HEK293T (cell line): ENCODE measurements at regions not wholly inside any gene's neighbourhood (a gene's known extent, or its start where the extent isn't known, plus 50 kb on each side); places are given as distances from the start of the nearest gene placed in this dataset.
"Not testable (repeated sequence)": the region's sequence is repeated elsewhere in the genome, so short reads cannot be mapped to it uniquely, and the experiment has no call there.

Experiments
- CTCF ChIA-PET: fragments of 350-600 bp; formaldehyde crosslinking; extraction: SDS; loops from one replicate; lab custom pipeline; 2021; ENCODE audit warnings: antibody characterized with exemption, inconsistent platforms; lab: Yijun Ruan, JAX
- POLR2A ChIA-PET: fragments of 350-600 bp; formaldehyde crosslinking; extraction: SDS; loops from one replicate; lab custom pipeline; 2020; ENCODE audit warnings: antibody characterized with exemption, inconsistent platforms; lab: Yijun Ruan, JAX
- DNase-seq: peaks from one replicate; pipeline ENCODE4 v3.0.0; 2012; ENCODE audit warnings: mixed read lengths; ENCODE audit errors: extremely low spot score
- ARNT ChIP-seq: fragments of 450-650 bp; IDR thresholded peaks from 2 replicates; pipeline ENCODE4 v1.6.1; 2017; ENCODE audit warnings: mild to moderate bottlenecking
- BHLHE40 ChIP-seq: fragments of 450-650 bp; IDR thresholded peaks from 2 replicates; pipeline ENCODE4 v1.6.1; 2016; ENCODE audit warnings: mild to moderate bottlenecking, moderate library complexity, borderline replicate concordance
- CTBP1 ChIP-seq: fragments of 450-650 bp; IDR thresholded peaks from 2 replicates; pipeline ENCODE4 v1.6.1; 2016; ENCODE audit warnings: borderline replicate concordance
- ELF4 ChIP-seq: fragments of 450-650 bp; IDR thresholded peaks from 2 replicates; pipeline ENCODE4 v1.6.1; 2017; ENCODE audit warnings: antibody characterized with exemption
- FOXA1 ChIP-seq: fragments of 450-650 bp; IDR thresholded peaks from 2 replicates; pipeline ENCODE4 v1.6.1; 2016; ENCODE audit warnings: mild to moderate bottlenecking
- FOXK2 ChIP-seq: fragments of 450-650 bp; IDR thresholded peaks from 2 replicates; pipeline ENCODE4 v1.6.1; 2016; ENCODE audit warnings: mild to moderate bottlenecking
- FOXM1 ChIP-seq: fragments of 450-650 bp; IDR thresholded peaks from 2 replicates; pipeline ENCODE4 v1.6.1; 2017; ENCODE audit warnings: mild to moderate bottlenecking, borderline replicate concordance
- HDGF ChIP-seq: fragments of 450-650 bp; IDR thresholded peaks from 2 replicates; pipeline ENCODE4 v1.6.1; 2017; ENCODE audit warnings: antibody characterized with exemption, borderline replicate concordance
- L3MBTL2 ChIP-seq: fragments of 450-650 bp; conservative IDR thresholded peaks from 2 replicates; pipeline ENCODE4 v1.6.1; 2016; ENCODE audit warnings: mild to moderate bottlenecking
- LEF1 ChIP-seq: fragments of 450-650 bp; IDR thresholded peaks from 2 replicates; pipeline ENCODE4 v1.6.1; 2017; ENCODE audit warnings: mild to moderate bottlenecking, borderline replicate concordance
- NFRKB ChIP-seq: fragments of 450-650 bp; IDR thresholded peaks from 2 replicates; pipeline ENCODE4 v1.6.1; 2016; ENCODE audit warnings: mild to moderate bottlenecking, moderate library complexity
- PKNOX1 ChIP-seq: fragments of 450-650 bp; IDR thresholded peaks from 2 replicates; pipeline ENCODE4 v1.6.1; 2016
- SP1 ChIP-seq: fragments of 450-650 bp; IDR thresholded peaks from 2 replicates; pipeline ENCODE4 v1.6.1; 2017
- SUZ12 ChIP-seq: fragments of 450-650 bp; IDR thresholded peaks from 2 replicates; pipeline ENCODE4 v1.6.1; 2016; ENCODE audit warnings: mild to moderate bottlenecking
- TARDBP ChIP-seq: fragments of 450-650 bp; IDR thresholded peaks from 2 replicates; pipeline ENCODE4 v1.6.1; 2016
- ZNF384 ChIP-seq: fragments of 450-650 bp; IDR thresholded peaks from 2 replicates; pipeline ENCODE4 v1.6.1; 2016

GRCh38 chr3:27613846-27614500, 108.2 kb downstream of the EOMES start:
- POLR2A ChIA-PET, result no interaction called here
- no peak for TF ChIP-seq FOXM1
- TF ChIP-seq L3MBTL2, result no peak
- no peak for TF ChIP-seq ARNT
- no peak for TF ChIP-seq NFRKB
- TF ChIP-seq FOXA1, result no peak
- TF ChIP-seq FOXK2, result no peak
- TF ChIP-seq HDGF, result no peak
- no peak for TF ChIP-seq BHLHE40
- no peak for TF ChIP-seq PKNOX1
- TF ChIP-seq LEF1, result no peak
- TF ChIP-seq ZNF384, result no peak
- no peak for TF ChIP-seq SP1
- TF ChIP-seq CTBP1, result no peak
- TF ChIP-seq ELF4, result no peak
- no peak for DNase-seq
- CTCF ChIA-PET, result no interaction called here

GRCh38 chr3:27610800-27611525, 111.2 kb downstream of the EOMES start:
- CTCF ChIA-PET, result no interaction called here
- TF ChIP-seq LEF1, result no peak
- TF ChIP-seq SUZ12, result no peak

DNA sequence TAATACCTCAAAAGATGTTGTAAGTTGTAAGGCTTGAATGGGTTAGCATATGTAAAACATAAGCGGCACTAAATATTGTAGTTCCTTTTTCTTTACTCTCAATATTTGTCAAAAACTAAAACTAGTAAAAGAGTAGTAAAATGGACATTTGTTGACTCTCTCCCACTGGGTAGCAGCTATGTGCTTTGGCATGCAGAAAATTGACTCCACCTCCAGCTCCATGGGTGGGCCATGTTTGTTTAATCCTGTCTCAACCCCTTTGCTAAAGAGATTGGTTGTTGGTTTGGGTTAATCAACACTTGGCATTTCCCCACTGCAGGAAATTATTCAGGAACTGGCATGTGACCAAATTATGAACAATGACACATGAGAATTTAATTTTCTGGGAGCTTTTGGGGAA, 114.8 kb downstream of the EOMES start:
- no peak for DNase-seq
- POLR2A ChIA-PET, result no interaction called here
- TF ChIP-seq PKNOX1 (no peak), ELF4 (no peak), LEF1 (no peak), FOXA1 (no peak), FOXM1 (no peak), SUZ12 (no peak)
- CTCF ChIA-PET, result no interaction called here

More at GRCh38 chr3:27610800-27611525, 111.2 kb downstream of the EOMES start:
- no peak for DNase-seq
- POLR2A ChIA-PET, result no interaction called here

DNA sequence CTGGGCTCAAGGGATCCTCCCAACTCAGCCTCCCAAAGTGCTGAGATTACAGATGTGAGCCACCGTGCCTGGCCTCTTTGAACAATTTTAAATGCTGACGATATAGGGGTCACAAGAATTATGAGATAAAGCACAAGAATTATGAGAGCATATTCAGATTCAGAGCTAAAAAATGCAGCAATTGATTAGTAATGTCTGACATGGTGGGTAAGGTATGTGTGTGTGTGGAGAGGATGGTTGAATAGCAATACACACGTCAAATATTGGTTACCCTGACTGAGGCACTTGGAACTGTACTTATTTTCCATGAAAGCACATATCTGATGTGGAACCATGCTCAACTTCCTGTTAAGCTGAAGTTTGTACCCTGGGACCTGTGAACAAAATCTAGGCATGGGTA, 115.6 kb downstream of the EOMES start:
- POLR2A ChIA-PET, result no interaction called here
- TF ChIP-seq ELF4 (no peak), FOXA1 (no peak), L3MBTL2 (no peak), FOXK2 (no peak), ZNF384 (no peak), SUZ12 (no peak), HDGF (no peak), CTBP1 (no peak), NFRKB (no peak), TARDBP (no peak), SP1 (no peak), ARNT (no peak)
- CTCF ChIA-PET, result no interaction called here
- DNase-seq, result no peak

DNA sequence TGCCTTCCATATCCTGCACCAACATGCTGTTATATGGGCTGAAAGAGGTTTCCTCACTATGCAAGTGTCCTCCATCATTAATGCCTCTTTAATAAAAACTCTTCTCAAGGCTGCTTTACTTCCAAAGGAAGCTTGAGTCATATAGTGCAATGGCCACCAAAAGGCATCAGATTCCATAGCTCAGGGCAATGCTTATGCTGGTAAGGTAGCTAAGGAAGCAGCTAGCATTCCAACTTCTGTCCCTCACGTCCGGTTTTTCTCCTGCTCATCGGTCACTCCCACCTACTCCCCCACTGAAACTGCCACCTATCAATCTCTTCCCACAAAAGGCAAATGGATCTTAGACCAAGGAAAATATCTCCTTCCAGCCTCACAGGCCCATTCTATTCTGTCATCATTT, 117.1 kb upstream of the SLC4A7 start:
- CTCF ChIA-PET, DNase-seq, POLR2A ChIA-PET: not testable (repeated sequence)

- CTCF ChIA-PET, POLR2A ChIA-PET, DNase-seq: not testable (repeated sequence)
Measured at GRCh38 chr3:27599741-27600140, 115.6 kb upstream of the SLC4A7 start.

DNA sequence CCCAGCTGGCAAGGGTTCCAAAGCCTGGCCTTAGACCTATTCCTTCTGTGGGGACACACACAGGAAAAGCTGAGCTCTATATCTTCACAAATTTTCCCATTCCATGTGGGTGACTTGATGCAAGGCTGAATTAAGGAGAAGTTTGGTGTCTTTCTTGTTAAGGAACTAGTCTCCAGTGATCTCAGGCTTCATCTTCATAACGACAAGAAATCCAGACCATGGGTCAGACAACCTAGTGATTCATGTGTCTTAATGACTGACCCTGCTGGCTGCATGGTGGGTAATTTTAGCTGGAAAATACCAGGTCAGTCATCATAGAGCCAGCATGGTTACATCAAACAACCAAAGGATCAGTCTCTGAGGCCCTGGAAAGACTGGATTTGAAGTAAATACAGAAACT, 112.7 kb upstream of the SLC4A7 start:
- no peak for DNase-seq
- ChIA-PET CTCF (no interaction called here), POLR2A (no interaction called here)
- TF ChIP-seq SUZ12 (no peak), PKNOX1 (no peak), HDGF (no peak)

DNA sequence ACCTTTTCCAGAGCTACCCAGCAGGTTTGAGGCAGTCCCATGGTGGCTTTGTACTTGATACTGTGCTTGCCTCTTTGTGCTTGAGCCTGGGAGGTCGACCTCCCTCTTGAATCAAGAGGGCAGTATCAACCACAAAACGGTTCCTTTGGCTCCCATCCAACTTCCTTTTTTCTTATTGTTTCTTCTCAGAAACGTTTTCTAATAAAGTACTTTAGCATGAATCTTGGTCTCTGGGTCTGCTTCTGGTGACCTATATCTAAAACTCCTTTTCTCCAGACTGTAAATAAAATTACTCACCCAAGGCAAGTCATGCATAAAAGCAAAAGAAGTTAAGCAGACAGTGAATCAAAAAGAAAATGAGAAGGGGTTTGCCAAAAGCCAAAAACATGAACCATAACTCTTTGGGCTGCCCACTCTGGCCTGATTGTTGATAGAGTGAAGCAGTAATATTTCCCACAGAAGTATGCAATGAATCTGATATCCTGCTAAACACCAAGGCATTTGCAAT, 112.2 kb upstream of the SLC4A7 start:
- no peak for DNase-seq
- TF ChIP-seq FOXA1, result no peak
- TF ChIP-seq BHLHE40, result no peak
- no peak for TF ChIP-seq TARDBP
- TF ChIP-seq LEF1, result no peak
- TF ChIP-seq PKNOX1, result no peak
- TF ChIP-seq SP1, result no peak
- TF ChIP-seq ARNT, result no peak
- no peak for TF ChIP-seq SUZ12
- no peak for TF ChIP-seq FOXM1
- no peak for TF ChIP-seq ZNF384
- no peak for TF ChIP-seq HDGF
- TF ChIP-seq NFRKB, result no peak
- no peak for TF ChIP-seq FOXK2
- no peak for TF ChIP-seq CTBP1
- no peak for TF ChIP-seq L3MBTL2
- no peak for TF ChIP-seq ELF4
- ChIA-PET CTCF (no interaction called here), POLR2A (no interaction called here)
